Adrenal gland (tissue), 5 donors: ENCODE measurements at regions not wholly inside any gene's neighbourhood (a gene's known extent, or its start where the extent isn't known, plus 50 kb on each side); places are given as distances from the start of the nearest gene placed in this dataset.

Experiments
- CTCF ChIP-seq, 6 experiments: fragments of 450-650 bp in 4 of 6; fragments of 200-600 bp in 2 of 6; sonication (generic) in 1 of 6; IDR thresholded peaks; 1 replicate in 5 of 6; 2 replicates in 1 of 6; pipeline versions ENCODE4 v1.5.1 to v1.8.0; 2016 to 2021; ENCODE audit warnings: antibody characterized with exemption in 6 of 6, mild to moderate bottlenecking in 2 of 6, moderate library complexity in 1 of 6
- POLR2A ChIP-seq, 2 donors: fragments of 450-650 bp; IDR thresholded peaks; one replicate each; pipeline ENCODE4 v1.6.1; 2017; ENCODE audit warnings: antibody characterized with exemption in 2 of 2, mild to moderate bottlenecking in 2 of 2, moderate library complexity in 1 of 2
- donor health status: DM: no; HTN: no; CAD: no.

DNA sequence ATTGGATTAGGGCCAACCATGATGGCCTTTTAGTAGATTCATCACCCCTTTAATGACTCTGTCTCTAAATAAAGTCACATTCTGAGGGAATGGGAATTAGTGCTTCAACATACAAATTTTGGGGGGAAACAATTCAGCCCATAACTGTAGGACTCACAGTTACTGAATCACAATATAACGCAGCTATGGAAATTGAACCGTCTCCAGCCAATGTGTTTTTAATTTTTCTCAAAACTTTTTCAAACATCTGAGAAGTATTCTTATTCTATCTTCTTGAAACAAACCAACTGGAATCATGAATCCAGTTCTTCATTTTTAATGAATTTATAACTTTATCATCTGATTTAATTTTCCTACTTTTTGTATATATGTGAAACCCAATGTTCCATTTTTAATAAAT is 373.1 kb upstream of the SYT4 start:
- TF ChIP-seq CTCF (IDR thresholded peaks at IDR 0.05) (no peak), POLR2A (IDR thresholded peaks at IDR 0.05) (no peak)
